KMS-11 (cell line): ENCODE measurements at regions not wholly inside any gene's neighbourhood (a gene's known extent, or its start where the extent isn't known, plus 50 kb on each side); places are given as distances from the start of the nearest gene placed in this dataset.

ENCODE experiments used
- H2AFZ ChIP-seq: fragments of 200-600 bp; sonication (generic); 2 replicates; pipeline ENCODE4 v1.6.1; 2016; ENCODE audit warnings: antibody characterized with exemption, mixed run types, low read depth
- H3K27ac ChIP-seq: fragments of 200-600 bp; sonication (generic); 2 replicates; pipeline ENCODE4 v1.6.1; 2016; ENCODE audit warnings: mild to moderate bottlenecking, mixed run types
- H3K27me3 ChIP-seq: fragments of 200-600 bp; sonication (generic); 2 replicates; pipeline ENCODE4 v1.6.1; 2017; ENCODE audit warnings: mild to moderate bottlenecking, low read depth, mixed run types, moderate library complexity; ENCODE audit not compliant: insufficient read depth
- H3K36me3 ChIP-seq: fragments of 200-600 bp; sonication (generic); 2 replicates; pipeline ENCODE4 v1.6.1; 2017; ENCODE audit warnings: mild to moderate bottlenecking, mixed run types; ENCODE audit not compliant: insufficient read depth
- H3K4me1 ChIP-seq: fragments of 200-600 bp; sonication (generic); 2 replicates; pipeline ENCODE4 v1.6.1; 2016; ENCODE audit warnings: mild to moderate bottlenecking, low read depth, mixed run types; ENCODE audit not compliant: poor library complexity, severe bottlenecking
- H3K4me2 ChIP-seq: fragments of 200-600 bp; sonication (generic); 2 replicates; pipeline ENCODE4 v1.7.0; 2016; ENCODE audit warnings: mild to moderate bottlenecking, mixed run types
- H3K4me3 ChIP-seq: fragments of 200-600 bp; sonication (generic); IDR thresholded peaks from 2 replicates; pipeline ENCODE4 v1.6.1; 2017; ENCODE audit warnings: low read depth, low read length, mixed read lengths; ENCODE audit not compliant: insufficient read depth
- H3K79me2 ChIP-seq: fragments of 200-600 bp; sonication (generic); 2 replicates; pipeline ENCODE4 v1.6.1; 2016; ENCODE audit warnings: low read depth, mixed run types; ENCODE audit not compliant: insufficient read depth
- H3K9ac ChIP-seq: fragments of 200-600 bp; sonication (generic); 2 replicates; pipeline ENCODE4 v1.6.1; 2016; ENCODE audit warnings: mild to moderate bottlenecking, mixed run types
- H4K20me1 ChIP-seq: fragments of 200-600 bp; sonication (generic); 2 replicates; pipeline ENCODE4 v1.6.1; 2016; ENCODE audit warnings: mild to moderate bottlenecking, mixed run types; ENCODE audit not compliant: insufficient read depth
- TF ChIP-seq, protein P1 (sequence below): fragments of 200-600 bp; sonication (generic); conservative IDR thresholded peaks from 2 replicates; pipeline ENCODE4 v1.6.1; 2017; ENCODE audit warnings: low read depth, mild to moderate bottlenecking, antibody characterized with exemption, low read length, moderate library complexity, mixed read lengths

DNA sequence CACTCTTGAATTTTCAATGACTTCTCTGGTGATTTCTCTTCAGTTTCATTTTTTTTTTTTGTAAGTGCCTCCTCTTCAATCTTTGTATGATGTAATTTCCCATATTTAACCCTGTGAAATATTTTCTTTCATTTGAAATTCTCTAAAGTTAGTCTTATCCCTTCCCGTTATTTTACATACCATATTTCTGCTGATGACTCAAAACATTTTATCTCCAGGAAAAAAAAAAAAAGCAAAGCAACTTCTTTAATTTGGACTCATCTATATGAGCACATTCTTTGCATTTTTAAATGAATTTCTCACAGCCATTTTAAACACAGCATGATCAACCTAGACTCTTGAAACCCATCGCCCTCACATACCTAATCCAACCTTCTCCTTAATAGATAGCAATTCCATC, 1831.4 kb downstream of the ARAP2 start:
- H3K79me2 ChIP-seq = no peaks in the 10 kb centered on the region
- no peaks in the 10 kb centered on the region for H4K20me1 ChIP-seq
- no peak overlapping the region for H2AFZ ChIP-seq
- H3K9ac ChIP-seq = no peak overlapping the region
- no peak overlapping the region for H3K4me2 ChIP-seq
- no peaks in the 10 kb centered on the region for H3K36me3 ChIP-seq
- H3K27me3 ChIP-seq = no peaks in the 10 kb centered on the region
- no peak overlapping the region for H3K27ac ChIP-seq
- no peak overlapping the region for H3K4me3 ChIP-seq
- TF ChIP-seq, protein P1, sequence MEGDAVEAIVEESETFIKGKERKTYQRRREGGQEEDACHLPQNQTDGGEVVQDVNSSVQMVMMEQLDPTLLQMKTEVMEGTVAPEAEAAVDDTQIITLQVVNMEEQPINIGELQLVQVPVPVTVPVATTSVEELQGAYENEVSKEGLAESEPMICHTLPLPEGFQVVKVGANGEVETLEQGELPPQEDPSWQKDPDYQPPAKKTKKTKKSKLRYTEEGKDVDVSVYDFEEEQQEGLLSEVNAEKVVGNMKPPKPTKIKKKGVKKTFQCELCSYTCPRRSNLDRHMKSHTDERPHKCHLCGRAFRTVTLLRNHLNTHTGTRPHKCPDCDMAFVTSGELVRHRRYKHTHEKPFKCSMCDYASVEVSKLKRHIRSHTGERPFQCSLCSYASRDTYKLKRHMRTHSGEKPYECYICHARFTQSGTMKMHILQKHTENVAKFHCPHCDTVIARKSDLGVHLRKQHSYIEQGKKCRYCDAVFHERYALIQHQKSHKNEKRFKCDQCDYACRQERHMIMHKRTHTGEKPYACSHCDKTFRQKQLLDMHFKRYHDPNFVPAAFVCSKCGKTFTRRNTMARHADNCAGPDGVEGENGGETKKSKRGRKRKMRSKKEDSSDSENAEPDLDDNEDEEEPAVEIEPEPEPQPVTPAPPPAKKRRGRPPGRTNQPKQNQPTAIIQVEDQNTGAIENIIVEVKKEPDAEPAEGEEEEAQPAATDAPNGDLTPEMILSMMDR = no peak
- H3K4me1 ChIP-seq = no peaks in the 10 kb centered on the region

DNA sequence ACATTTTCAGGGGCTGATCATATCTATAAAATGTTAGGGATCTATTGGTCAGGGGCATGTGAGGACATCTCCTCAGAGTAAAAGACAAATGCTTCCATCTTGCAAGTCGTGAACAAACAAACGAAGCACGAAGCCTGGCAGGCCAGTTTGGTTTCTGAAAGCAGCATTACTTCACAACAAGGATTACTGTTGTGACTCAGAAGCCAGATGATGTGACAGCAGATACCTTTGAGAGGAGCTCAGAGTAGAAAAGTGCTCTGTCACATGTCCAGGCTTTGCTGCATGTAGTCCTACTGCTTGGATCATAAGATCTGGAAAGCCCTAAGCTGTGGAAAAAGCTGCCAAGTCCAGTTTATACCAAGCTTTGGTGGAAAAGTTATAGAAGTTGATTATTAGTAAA, 1827.2 kb downstream of the ARAP2 start:
- H3K4me2 ChIP-seq = no peak overlapping the region
- no peak overlapping the region for H3K4me3 ChIP-seq
- H3K27me3 ChIP-seq = no peaks in the 10 kb centered on the region
- no peaks in the 10 kb centered on the region for H3K79me2 ChIP-seq
- no peaks in the 10 kb centered on the region for H3K36me3 ChIP-seq
- H2AFZ ChIP-seq = no peak overlapping the region
- TF ChIP-seq, protein P1 = no peak
- H3K27ac ChIP-seq = no peak overlapping the region
- no peaks in the 10 kb centered on the region for H3K4me1 ChIP-seq
- no peak overlapping the region for H3K9ac ChIP-seq
- H4K20me1 ChIP-seq = no peaks in the 10 kb centered on the region

DNA sequence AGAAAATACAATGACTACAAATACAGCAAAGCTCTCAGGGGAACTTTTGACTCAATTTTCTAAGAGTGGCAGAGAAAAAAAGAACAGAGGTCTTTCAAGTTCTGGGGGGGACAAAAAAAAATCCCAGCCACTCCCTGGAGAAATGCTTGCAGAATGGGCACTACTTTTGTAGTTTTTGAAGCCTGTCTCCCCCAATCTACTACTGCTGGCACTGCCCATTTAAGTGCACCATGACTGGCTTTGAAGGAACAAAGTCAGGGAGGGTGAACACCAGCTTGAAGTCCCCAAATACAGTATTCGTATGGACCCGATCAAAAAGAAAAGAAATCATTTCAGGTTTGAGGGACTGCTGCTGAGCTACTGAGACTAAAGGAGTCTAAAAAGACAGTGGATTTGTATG, 1824.4 kb downstream of the ARAP2 start:
- Histone ChIP-seq H3K27me3 (no peaks in the 10 kb centered on the region), H3K4me2 (no peak overlapping the region), H3K9ac (no peak overlapping the region), H4K20me1 (no peaks in the 10 kb centered on the region), H3K27ac (no peak overlapping the region), H3K36me3 (no peaks in the 10 kb centered on the region), H3K4me3 (no peak overlapping the region), H3K4me1 (no peaks in the 10 kb centered on the region), H3K79me2 (no peaks in the 10 kb centered on the region), H2AFZ (no peak overlapping the region)
- TF ChIP-seq, protein P1 = no peak

DNA sequence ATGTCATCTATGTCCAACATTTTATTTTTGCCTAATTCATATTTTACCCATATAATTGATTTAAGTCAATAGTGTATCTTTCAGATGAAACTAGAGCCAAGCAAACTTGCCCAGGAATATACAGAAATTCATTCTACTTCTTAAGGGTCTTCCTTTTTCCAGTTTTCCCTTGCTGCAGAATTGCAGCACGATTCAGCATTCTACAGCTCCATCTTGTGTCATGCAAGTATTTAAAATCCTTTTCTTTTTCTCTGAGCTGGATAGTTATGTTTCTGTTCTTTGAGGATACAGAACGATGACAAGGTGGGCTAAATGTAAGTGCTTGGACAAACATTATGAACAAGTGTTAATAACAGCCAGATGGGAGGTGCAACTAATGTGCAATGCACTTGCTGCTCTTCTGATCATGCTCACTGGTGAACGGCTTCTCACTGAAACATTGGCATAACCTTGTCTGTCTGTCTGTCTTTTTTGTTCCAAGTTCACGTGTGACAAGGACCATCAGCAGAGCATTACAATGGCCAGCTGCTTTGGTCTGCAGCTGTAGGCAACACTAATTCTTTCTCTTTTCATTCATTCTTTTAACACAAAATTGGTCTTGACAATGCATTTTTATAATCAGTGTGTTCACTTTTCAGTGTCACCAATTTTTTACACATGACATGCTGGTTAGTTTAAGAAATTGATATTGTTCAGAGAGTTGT, 1821.7 kb downstream of the ARAP2 start:
- Histone ChIP-seq H3K4me2 (no peak overlapping the region), H3K4me3 (no peak overlapping the region), H3K27me3 (no peaks in the 10 kb centered on the region), H3K4me1 (no peaks in the 10 kb centered on the region), H2AFZ (no peak overlapping the region), H4K20me1 (no peaks in the 10 kb centered on the region), H3K36me3 (no peaks in the 10 kb centered on the region), H3K79me2 (no peaks in the 10 kb centered on the region), H3K9ac (no peak overlapping the region), H3K27ac (no peak overlapping the region)
- TF ChIP-seq, protein P1 = no peak
